ENCODE measurements at regions not wholly inside any gene's neighbourhood (a gene's known extent, or its start where the extent isn't known, plus 50 kb on each side); places are given as distances from the start of the nearest gene placed in this dataset.

DNA sequence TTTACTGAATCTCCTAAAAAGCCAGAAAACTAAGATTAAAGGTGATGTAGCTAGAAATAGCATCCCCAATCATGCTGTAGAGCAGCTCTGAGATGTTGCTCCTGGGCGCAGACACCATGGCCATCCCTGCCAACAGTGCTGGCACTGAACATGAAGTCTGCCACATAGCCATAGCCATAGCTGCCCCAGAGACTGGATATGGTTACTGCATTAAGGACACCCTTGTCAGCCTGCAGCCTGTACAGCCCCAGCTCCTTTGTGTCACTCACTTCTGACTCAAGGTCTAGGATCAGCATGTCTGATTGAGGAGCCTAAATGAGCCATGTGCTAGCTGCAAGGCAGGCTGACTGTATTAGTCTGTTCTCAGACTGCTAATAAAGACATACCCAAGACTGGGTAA is 284.6 kb downstream of the RPS24 start:
- Mint-ChIP-seq H3K4me1 (peaks cover 19 to 21% of the 10 kb centered on the region in 2 donors), H3K4me3 (no peak overlapping the region), H3K27me3 (ENCODE audit: low read depth in 3 of 3) (peaks cover 0 to 4% (median 2%) of the 10 kb centered on the region in 3 donors), H3K9me3 (no peaks in the 10 kb centered on the region), H3K27ac (no peak overlapping the region), H3K36me3 (peaks cover 0 to 4% (median 0%) of the 10 kb centered on the region in 3 donors)
- DNase-seq, result no peak

- H3K9me3 Mint-ChIP-seq, result peaks cover 0 to 3% (median 0%) of the 10 kb centered on the region in 6 donors
- H3K4me3 Mint-ChIP-seq, result no peak overlapping the region
- no peaks in the 10 kb centered on the region for H3K36me3 Mint-ChIP-seq
- DNase-seq, result no peak
- H3K27me3 Mint-ChIP-seq (ENCODE audit: low read depth in 3 of 3), result peaks cover 0 to 4% (median 0%) of the 10 kb centered on the region in 3 donors
- H3K27ac Mint-ChIP-seq, result no peak overlapping the region
- H3K4me1 Mint-ChIP-seq, result peaks cover 19 to 24% of the 10 kb centered on the region in 2 donors
Observed at GRCh38 chr10:78319371-78319770, 285.7 kb downstream of the RPS24 start.

DNA sequence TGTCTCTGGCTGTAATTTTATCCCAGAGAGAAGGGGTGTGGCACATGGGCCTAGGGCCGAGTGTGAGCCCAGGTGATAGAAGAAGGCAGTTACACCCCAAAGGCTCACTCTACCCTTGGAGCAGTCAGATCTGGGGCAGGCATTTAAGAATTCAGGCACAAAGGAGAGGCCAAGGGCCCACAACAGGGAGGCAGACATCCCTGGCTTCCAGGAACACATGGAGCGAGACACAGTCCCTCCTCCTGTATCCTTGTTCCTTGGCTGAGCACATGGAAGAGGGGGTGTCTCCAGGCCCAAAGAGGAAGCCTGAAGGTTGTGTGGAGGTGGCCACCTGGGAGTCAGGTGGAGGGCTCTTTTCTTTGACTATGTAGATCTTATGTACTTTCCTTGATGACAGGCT is 286.2 kb downstream of the RPS24 start:
- H3K27me3 Mint-ChIP-seq (ENCODE audit: low read depth in 3 of 3), result peaks cover 0 to 4% (median 0%) of the 10 kb centered on the region in 3 donors
- H3K4me3 Mint-ChIP-seq, result peak overlapping the region in 1 of 5 donors; percentile 23
- no peaks in the 10 kb centered on the region for H3K36me3 Mint-ChIP-seq
- DNase-seq, result no peak
- peak overlapping the region in 4 of 6 donors; percentile 2 to 81 (median 66) for H3K27ac Mint-ChIP-seq
- H3K9me3 Mint-ChIP-seq, result peaks cover 0 to 3% (median 0%) of the 10 kb centered on the region in 6 donors
- peaks cover 19 to 24% of the 10 kb centered on the region in 2 donors for H3K4me1 Mint-ChIP-seq

GRCh38 chr10:78320506-78320905 is 286.8 kb downstream of the RPS24 start:
- peak in 1 of 3 donors; percentile 19 for DNase-seq
- Mint-ChIP-seq H3K36me3 (no peaks in the 10 kb centered on the region), H3K4me3 (peak overlapping the region in 3 of 5 donors; percentile 14 to 37 (median 23)), H3K4me1 (peaks cover 19 to 24% of the 10 kb centered on the region in 2 donors), H3K9me3 (peaks cover 1 to 7% (median 2%) of the 10 kb centered on the region in 6 donors), H3K27me3 (ENCODE audit: low read depth in 3 of 3) (peaks cover 0 to 4% (median 0%) of the 10 kb centered on the region in 3 donors), H3K27ac (peak overlapping the region; percentile 2 to 81 (median 53))

DNA sequence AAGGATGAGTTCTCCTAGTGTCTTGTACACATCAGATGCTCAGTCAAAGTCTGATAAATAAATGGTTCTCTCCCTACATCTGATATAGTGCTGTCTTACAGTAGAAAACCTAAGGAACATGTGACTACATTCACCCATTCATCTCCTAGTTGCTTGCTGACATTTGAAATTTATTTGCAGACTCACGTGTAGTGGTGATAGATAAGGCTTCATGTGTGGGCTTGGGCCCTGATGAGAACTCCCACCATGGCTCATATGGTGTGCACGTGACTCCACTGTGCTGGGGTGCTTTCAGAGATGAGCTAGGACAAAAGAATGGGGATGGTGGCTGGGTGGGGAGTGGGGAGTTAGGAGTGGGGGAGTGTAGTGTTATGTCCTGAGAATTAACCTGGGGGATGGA is 287.3 kb downstream of the RPS24 start:
- Mint-ChIP-seq H3K9me3 (peaks cover 3 to 11% (median 7%) of the 10 kb centered on the region in 6 donors), H3K27me3 (ENCODE audit: low read depth in 3 of 3) (peaks cover 0 to 4% (median 0%) of the 10 kb centered on the region in 3 donors), H3K27ac (peak overlapping the region in 3 of 6 donors; percentile 2 to 32 (median 26)), H3K36me3 (peaks cover under 1 to 2% (median 2%) of the 10 kb centered on the region in 3 donors), H3K4me1 (peaks cover 19 to 24% of the 10 kb centered on the region in 2 donors), H3K4me3 (no peak overlapping the region)
- DNase-seq, result no peak

- Mint-ChIP-seq H3K36me3 (peaks cover 6 to 7% (median 7%) of the 10 kb centered on the region in 3 donors), H3K27me3 (ENCODE audit: low read depth in 3 of 3) (peaks cover 0 to 3% (median 0%) of the 10 kb centered on the region in 3 donors), H3K27ac (no peak overlapping the region), H3K4me1 (peaks cover 19 to 24% of the 10 kb centered on the region in 2 donors), H3K4me3 (no peak overlapping the region), H3K9me3 (peaks cover 4 to 16% (median 12%) of the 10 kb centered on the region in 6 donors)
- no peak for DNase-seq
Observed at GRCh38 chr10:78321500-78321899, 287.8 kb downstream of the RPS24 start.

DNA sequence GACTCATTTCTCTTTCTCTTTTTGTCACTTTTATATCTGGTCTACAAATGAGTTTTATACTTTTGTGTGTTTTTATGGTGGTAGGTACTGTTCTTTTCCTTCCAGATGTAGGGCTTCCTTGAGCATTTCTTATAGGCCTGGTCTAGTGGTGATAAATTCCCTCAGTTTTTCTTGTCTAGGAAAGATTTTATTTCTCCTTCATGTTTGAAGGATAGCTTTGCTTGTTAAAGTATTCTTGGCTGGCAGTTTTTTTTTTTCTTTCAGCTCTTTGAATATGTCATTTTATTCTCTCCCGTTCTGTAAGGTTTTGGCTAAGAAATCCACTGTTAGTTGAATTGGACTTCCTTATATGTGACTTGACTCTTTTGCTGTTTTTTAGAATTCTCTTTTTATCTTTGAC is 292.7 kb downstream of the RPS24 start:
- Mint-ChIP-seq H3K4me3 (no peak overlapping the region), H3K27me3 (ENCODE audit: low read depth in 3 of 3) (peaks cover 0 to 3% (median 2%) of the 10 kb centered on the region in 3 donors), H3K27ac (no peak overlapping the region), H3K36me3 (peaks cover 8 to 13% (median 10%) of the 10 kb centered on the region in 3 donors), H3K4me1 (peaks cover 3 to 8% of the 10 kb centered on the region in 2 donors), H3K9me3 (peaks cover 9 to 27% (median 19%) of the 10 kb centered on the region in 6 donors)
- no peak for DNase-seq

GRCh38 chr10:78327778-78328591 is 294.3 kb downstream of the RPS24 start:
- no peak overlapping the region for H3K4me3 Mint-ChIP-seq
- H3K4me1 Mint-ChIP-seq, result peaks cover 3 to 6% of the 10 kb centered on the region in 2 donors
- peaks cover 0 to 3% (median 2%) of the 10 kb centered on the region in 3 donors for H3K27me3 Mint-ChIP-seq (ENCODE audit: low read depth in 3 of 3)
- no peak for DNase-seq
- no peak overlapping the region for H3K27ac Mint-ChIP-seq
- H3K9me3 Mint-ChIP-seq, result peaks cover 9 to 27% (median 19%) of the 10 kb centered on the region in 6 donors
- H3K36me3 Mint-ChIP-seq, result peaks cover 8 to 13% (median 10%) of the 10 kb centered on the region in 3 donors

DNA sequence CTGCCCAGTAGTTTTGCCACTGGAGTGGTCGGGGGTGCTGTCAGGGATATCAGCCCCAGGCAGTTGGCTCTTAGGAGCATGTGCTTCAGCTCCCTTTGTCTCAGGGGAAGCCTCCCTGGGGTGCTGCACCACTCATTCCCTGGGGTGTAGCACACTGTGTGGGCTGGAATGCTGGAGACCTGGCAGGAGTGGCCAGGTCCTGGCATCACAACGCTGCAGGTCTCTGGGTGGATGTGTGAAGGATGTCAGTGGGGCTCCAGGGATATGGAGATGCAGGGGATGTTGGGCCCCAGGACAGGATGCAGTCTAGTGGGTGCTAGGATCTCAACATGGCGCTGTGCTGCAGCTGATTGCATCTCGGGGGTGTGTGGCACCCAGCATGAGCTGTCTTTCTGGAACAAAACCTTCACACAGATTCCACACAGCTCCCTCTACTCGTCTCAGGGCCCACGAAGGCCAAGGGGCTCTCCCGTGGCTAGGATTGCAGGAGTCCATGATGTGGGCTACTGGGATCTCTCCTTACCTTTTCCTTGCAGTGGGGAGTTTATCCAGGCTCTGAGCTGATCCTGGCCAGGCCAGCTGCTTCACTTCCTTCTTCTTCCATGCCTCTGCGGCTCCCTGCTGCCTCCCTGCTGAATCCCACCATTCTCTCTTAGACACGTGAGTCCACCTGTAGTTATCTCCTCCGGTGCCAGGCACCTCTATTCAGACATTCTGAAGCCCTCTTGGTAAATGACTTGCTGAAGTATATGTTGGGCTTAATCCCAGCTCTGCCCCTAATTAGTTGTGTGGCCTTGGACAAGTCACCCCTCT is 295.1 kb downstream of the RPS24 start:
- H3K27ac Mint-ChIP-seq, result no peak overlapping the region
- H3K4me3 Mint-ChIP-seq, result no peak overlapping the region
- H3K9me3 Mint-ChIP-seq, result peaks cover 9 to 25% (median 19%) of the 10 kb centered on the region in 6 donors
- H3K4me1 Mint-ChIP-seq, result no peaks in the 10 kb centered on the region
- H3K27me3 Mint-ChIP-seq (ENCODE audit: low read depth in 3 of 3), result peaks cover 0 to 4% (median 3%) of the 10 kb centered on the region in 3 donors
- DNase-seq, result no peak
- H3K36me3 Mint-ChIP-seq, result peaks cover 8 to 13% (median 10%) of the 10 kb centered on the region in 3 donors

DNA sequence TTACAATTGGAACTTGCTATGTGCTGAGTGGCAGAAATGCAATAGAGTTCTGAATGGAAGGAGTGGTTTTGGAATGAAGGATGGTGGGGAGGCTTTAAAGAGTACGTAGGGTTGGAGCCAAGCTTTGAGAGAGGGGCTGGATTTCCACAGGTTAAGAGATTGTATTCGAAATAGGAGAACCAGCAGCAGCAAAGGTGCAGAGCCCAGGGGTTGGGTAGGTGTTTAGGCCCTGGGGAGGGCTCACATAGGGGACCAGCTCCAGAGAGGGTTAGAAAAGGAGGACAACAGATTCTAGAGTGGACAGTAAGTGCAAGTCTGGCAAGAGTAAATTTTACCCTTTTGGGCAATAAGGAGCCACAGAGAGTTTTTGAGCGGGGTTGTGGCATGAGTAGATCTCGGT is 297.2 kb downstream of the RPS24 start:
- Mint-ChIP-seq H3K9me3 (peaks cover 7 to 17% (median 12%) of the 10 kb centered on the region in 6 donors), H3K27me3 (ENCODE audit: low read depth in 3 of 3) (peaks cover 0 to 4% (median 3%) of the 10 kb centered on the region in 3 donors), H3K4me3 (no peak overlapping the region), H3K27ac (no peak overlapping the region), H3K36me3 (peaks cover 8 to 13% (median 9%) of the 10 kb centered on the region in 3 donors), H3K4me1 (no peaks in the 10 kb centered on the region)
- DNase-seq, result no peak

DNA sequence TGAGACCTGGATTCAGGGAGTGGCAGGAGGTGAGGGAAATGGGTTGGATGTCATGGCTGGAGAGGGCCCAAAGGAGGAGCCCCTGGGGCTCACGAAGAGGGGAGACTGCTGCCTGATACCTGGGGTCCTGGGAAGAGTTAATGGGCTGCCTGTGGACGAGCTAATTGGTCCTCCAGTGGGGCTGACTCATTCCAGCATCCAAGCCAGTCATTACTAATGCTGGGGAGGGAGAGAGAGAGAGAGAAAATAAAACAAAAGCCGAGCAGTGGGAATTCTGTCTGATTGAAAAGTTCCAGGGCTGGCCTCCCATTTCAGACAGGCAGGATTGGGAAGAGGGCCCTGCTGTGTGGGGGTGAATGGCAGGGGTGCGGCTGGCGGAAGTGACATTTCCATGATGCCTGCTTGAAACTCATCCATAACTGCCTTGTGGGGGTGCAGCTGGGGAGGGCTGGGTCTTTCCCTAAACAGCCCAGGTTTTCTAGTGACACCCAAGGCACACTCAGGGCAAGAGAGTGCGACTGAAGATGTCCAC is 297.8 kb downstream of the RPS24 start:
- Mint-ChIP-seq H3K9me3 (peaks cover 3 to 11% (median 7%) of the 10 kb centered on the region in 6 donors), H3K4me1 (no peaks in the 10 kb centered on the region), H3K36me3 (peaks cover 3 to 7% (median 4%) of the 10 kb centered on the region in 3 donors), H3K4me3 (no peak overlapping the region), H3K27me3 (ENCODE audit: low read depth in 3 of 3) (peaks cover 0 to 4% (median 3%) of the 10 kb centered on the region in 3 donors), H3K27ac (no peak overlapping the region)
- DNase-seq, result no peak

DNA sequence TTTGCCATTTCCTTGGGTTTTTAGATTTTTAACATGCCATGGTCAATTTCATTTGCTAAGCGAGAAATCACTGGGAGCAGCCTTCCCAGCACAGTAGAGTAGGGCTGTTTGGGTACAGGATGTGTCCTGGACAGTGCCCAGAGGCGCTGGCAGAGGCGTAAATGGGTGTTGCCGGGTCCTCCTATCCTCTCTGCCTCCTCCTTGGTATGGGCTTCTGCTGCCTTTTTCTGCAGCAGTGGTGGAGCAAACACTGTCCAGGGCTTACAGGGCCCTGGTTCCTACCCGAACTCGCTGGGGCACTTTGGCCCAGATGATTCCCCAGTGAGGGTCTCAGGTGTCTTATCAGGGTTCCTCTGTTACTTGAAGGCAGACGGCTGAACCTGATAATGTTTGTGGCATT is 298.3 kb downstream of the RPS24 start:
- H3K27ac Mint-ChIP-seq, result no peak overlapping the region
- peaks cover 0 to 4% (median 0%) of the 10 kb centered on the region in 3 donors for H3K36me3 Mint-ChIP-seq
- H3K27me3 Mint-ChIP-seq (ENCODE audit: low read depth in 3 of 3), result peaks cover 0 to 4% (median 3%) of the 10 kb centered on the region in 3 donors
- H3K4me3 Mint-ChIP-seq, result no peak overlapping the region
- peaks cover 0 to 6% (median 3%) of the 10 kb centered on the region in 6 donors for H3K9me3 Mint-ChIP-seq
- DNase-seq, result no peak
- no peaks in the 10 kb centered on the region for H3K4me1 Mint-ChIP-seq

- Mint-ChIP-seq H3K9me3 (peaks cover 0 to 2% (median 0%) of the 10 kb centered on the region in 6 donors), H3K27ac (no peak overlapping the region), H3K36me3 (peaks cover 0 to 4% (median 0%) of the 10 kb centered on the region in 3 donors), H3K4me3 (no peak overlapping the region), H3K4me1 (no peaks in the 10 kb centered on the region), H3K27me3 (ENCODE audit: low read depth in 3 of 3) (peaks cover 0 to 3% (median 2%) of the 10 kb centered on the region in 3 donors)
- no peak for DNase-seq
Observed at GRCh38 chr10:78332657-78333056, 299.0 kb downstream of the RPS24 start.
